SIG-M5 treated with dmso at 0.1 percent for 504 hours (cell line): ENCODE measurements at regions not wholly inside any gene's neighbourhood (a gene's known extent, or its start where the extent isn't known, plus 50 kb on each side); places are given as distances from the start of the nearest gene placed in this dataset.
"Not testable (repeated sequence)": the region's sequence is repeated elsewhere in the genome, so short reads cannot be mapped to it uniquely, and the experiment has no call there.

Experiments used
- DNase-seq: peaks from one replicate; lab custom pipeline; 2025; ENCODE audit not compliant: unreplicated experiment; lab: John Stamatoyannopoulos, UW

- not testable (repeated sequence) for DNase-seq
These were observed 436.3 kb upstream of the ZP4 start for GRCh38 chr1:238327033-238327432.

- not testable (repeated sequence) for DNase-seq
These were observed 435.8 kb upstream of the ZP4 start for GRCh38 chr1:238326479-238326878.

GRCh38 chr1:238324211-238324864 lies 433.6 kb upstream of the ZP4 start:
- DNase-seq, result no peak

GRCh38 chr1:238323490-238323889 lies 432.8 kb upstream of the ZP4 start:
- no peak for DNase-seq

- no peak for DNase-seq
These were observed 429.2 kb upstream of the ZP4 start for GRCh38 chr1:238319957-238320356.

GRCh38 chr1:238318294-238319110 lies 427.8 kb upstream of the ZP4 start:
- DNase-seq, result no peak

- DNase-seq, result no peak
These were observed 422.2 kb upstream of the ZP4 start for GRCh38 chr1:238312969-238313368.

- no peak for DNase-seq
These were observed 415.7 kb upstream of the ZP4 start for GRCh38 chr1:238306411-238306810.

GRCh38 chr1:238302646-238303045 lies 411.9 kb upstream of the ZP4 start:
- no peak for DNase-seq

GRCh38 chr1:238296371-238296770 lies 405.6 kb upstream of the ZP4 start:
- no peak for DNase-seq

GRCh38 chr1:238293075-238293474 lies 402.4 kb upstream of the ZP4 start:
- no peak for DNase-seq

- peak; percentile 43 for DNase-seq
These were observed 390.7 kb upstream of the ZP4 start for GRCh38 chr1:238281418-238281817.

- no peak for DNase-seq
These were observed 389.1 kb upstream of the ZP4 start for GRCh38 chr1:238279694-238280380.

GRCh38 chr1:238272145-238272544 lies 381.4 kb upstream of the ZP4 start:
- no peak for DNase-seq

GRCh38 chr1:238265866-238266265 lies 375.1 kb upstream of the ZP4 start:
- DNase-seq, result peak; percentile 73

GRCh38 chr1:238264951-238265350 lies 374.2 kb upstream of the ZP4 start:
- no peak for DNase-seq

- DNase-seq, result no peak
These were observed 367.8 kb upstream of the ZP4 start for GRCh38 chr1:238258510-238258909.

- DNase-seq, result no peak
These were observed 366.4 kb upstream of the ZP4 start for GRCh38 chr1:238257018-238257621.

- DNase-seq, result no peak
These were observed 364.2 kb upstream of the ZP4 start for GRCh38 chr1:238254935-238255334.

GRCh38 chr1:238252033-238252802 lies 361.5 kb upstream of the ZP4 start:
- DNase-seq, result peak; percentile 73

- DNase-seq, result peak; percentile 62
These were observed 357.6 kb upstream of the ZP4 start for GRCh38 chr1:238248356-238248755.
